ENCODE measurements at regions not wholly inside any gene's neighbourhood (a gene's known extent, or its start where the extent isn't known, plus 50 kb on each side); places are given as distances from the start of the nearest gene placed in this dataset.

DNA sequence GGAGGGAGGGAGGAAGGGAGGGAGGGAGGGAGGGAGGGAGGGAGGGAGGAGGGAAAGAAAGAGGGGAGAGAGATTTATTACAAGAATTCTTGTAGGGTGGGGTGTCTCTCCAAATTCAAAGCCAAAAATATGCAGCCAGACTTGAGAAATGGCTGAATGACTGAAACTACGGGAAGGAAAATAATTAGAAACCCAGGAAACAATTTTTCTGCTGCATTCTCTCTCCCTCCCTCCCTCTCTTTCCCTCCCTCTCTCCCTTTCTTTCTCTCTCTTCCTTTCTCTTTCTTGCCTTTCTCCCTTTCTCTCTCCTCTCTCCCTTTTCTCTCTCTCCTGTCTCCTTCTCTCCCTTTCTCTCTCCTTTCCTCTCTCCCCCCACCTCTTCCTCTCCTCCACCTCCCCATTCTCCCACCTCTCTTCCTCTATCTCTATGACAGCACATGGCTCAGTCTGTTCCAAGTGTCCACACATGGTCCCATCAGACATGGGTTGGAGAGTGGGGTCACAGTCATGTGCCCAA, 218.7 kb downstream of the C1D start:
- Histone ChIP-seq H4K20me1 (ENCODE audit: control insufficient read depth, extremely low read depth, insufficient read depth, low read length) (no peaks in the 10 kb centered on the region), H3K9me3 (ENCODE audit: control insufficient read depth, low read depth, low read length) (no peaks in the 10 kb centered on the region), H3K4me1 (ENCODE audit: control insufficient read depth, extremely low read depth, insufficient read depth, low read length) (peaks cover 4% of the 10 kb centered on the region), H3K27ac (ENCODE audit: control insufficient read depth, insufficient read depth, low read length) (no peak overlapping the region), H3K79me2 (ENCODE audit: control insufficient read depth, insufficient read depth, low read length) (no peaks in the 10 kb centered on the region), H3K4me2 (ENCODE audit: control insufficient read depth, extremely low read depth, insufficient read depth, low read depth, low read length) (no peak overlapping the region), H3K27me3 (ENCODE audit: control insufficient read depth, extremely low read depth, insufficient read depth, low read length) (no peaks in the 10 kb centered on the region), H2AFZ (ENCODE audit: control insufficient read depth, low read length) (no peak overlapping the region), H3K36me3 (ENCODE audit: control insufficient read depth in 2 of 2, extremely low read depth in 1 of 2, insufficient read depth in 2 of 2, low read length in 2 of 2) (no peaks in the 10 kb centered on the region), H3K9ac (ENCODE audit: control insufficient read depth, extremely low read depth, insufficient read depth, low read length) (no peak overlapping the region), H3K9me1 (ENCODE audit: control insufficient read depth, extremely low read depth, insufficient read depth, low read length) (no peaks in the 10 kb centered on the region), H3K4me3 (ENCODE audit: control insufficient read depth in 2 of 3, extremely low read depth in 1 of 3, insufficient read depth in 2 of 3, low read depth in 1 of 3, low read length in 3 of 3) (no peak overlapping the region)
- TF ChIP-seq, protein P1, sequence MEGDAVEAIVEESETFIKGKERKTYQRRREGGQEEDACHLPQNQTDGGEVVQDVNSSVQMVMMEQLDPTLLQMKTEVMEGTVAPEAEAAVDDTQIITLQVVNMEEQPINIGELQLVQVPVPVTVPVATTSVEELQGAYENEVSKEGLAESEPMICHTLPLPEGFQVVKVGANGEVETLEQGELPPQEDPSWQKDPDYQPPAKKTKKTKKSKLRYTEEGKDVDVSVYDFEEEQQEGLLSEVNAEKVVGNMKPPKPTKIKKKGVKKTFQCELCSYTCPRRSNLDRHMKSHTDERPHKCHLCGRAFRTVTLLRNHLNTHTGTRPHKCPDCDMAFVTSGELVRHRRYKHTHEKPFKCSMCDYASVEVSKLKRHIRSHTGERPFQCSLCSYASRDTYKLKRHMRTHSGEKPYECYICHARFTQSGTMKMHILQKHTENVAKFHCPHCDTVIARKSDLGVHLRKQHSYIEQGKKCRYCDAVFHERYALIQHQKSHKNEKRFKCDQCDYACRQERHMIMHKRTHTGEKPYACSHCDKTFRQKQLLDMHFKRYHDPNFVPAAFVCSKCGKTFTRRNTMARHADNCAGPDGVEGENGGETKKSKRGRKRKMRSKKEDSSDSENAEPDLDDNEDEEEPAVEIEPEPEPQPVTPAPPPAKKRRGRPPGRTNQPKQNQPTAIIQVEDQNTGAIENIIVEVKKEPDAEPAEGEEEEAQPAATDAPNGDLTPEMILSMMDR (optimal IDR thresholded peaks at IDR 0.05 in 1 of 3, IDR thresholded peaks at IDR 0.05 in 1 of 3, conservative IDR thresholded peaks at IDR 0.05 in 1 of 3; ENCODE audit: extremely low read depth in 1 of 3, insufficient read depth in 2 of 3, low read length in 3 of 3) = no peak
- TF ChIP-seq EZH2 (IDR thresholded peaks at IDR 0.05; ENCODE audit: low read length) = no peak
- FAIRE-seq (no peak), DNase-seq (ENCODE audit: low read depth, low spot score) (no peak)
- dilution Hi-C loops (cut with MboI; ENCODE audit: extremely low pct_ligation_motif_present, low sequenced_read_pairs) = no loop called here

DNA sequence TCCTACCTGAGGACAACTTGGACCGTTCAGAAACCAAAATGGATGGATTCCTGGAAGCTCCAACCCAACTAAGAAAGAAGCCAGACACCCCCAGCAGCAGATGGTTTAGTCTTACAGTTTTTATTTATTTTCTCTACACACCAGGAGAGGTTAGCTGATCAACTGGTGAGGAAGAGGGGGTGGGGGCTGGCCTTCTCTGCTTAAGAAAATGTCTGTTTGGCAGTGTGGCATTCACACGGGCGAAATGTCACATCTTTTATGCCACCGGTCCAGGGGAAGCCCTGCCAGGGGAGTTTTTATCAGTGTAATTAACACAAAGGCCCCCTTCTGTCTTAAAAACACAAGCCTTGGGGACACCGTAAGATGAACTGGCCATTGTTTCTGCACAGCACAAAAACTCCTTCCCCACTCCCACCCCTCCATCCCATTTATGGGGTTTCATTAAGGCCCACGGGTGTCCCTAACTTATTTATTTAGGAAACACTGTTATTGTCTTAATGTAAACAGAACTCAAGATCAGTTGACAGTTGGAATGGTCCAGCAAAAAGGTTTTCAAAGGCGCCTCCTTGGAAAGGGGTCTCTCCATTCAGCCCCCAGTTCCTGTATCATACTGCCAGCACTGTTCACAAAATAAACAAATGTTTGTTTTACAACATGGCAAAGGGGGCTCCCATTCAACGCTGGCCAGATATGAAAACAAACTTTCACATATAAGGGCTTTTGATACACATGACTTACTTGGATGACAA, 217.0 kb downstream of the C1D start:
- Histone ChIP-seq H3K9ac (ENCODE audit: control insufficient read depth, extremely low read depth, insufficient read depth, low read length) (no peak overlapping the region), H3K4me2 (ENCODE audit: control insufficient read depth, extremely low read depth, insufficient read depth, low read depth, low read length) (peak overlapping the region; percentile 65), H3K79me2 (ENCODE audit: control insufficient read depth, insufficient read depth, low read length) (no peaks in the 10 kb centered on the region), H2AFZ (ENCODE audit: control insufficient read depth, low read length) (peak overlapping the region; percentile 27), H4K20me1 (ENCODE audit: control insufficient read depth, extremely low read depth, insufficient read depth, low read length) (no peaks in the 10 kb centered on the region), H3K27ac (ENCODE audit: control insufficient read depth, insufficient read depth, low read length) (no peak overlapping the region), H3K27me3 (ENCODE audit: control insufficient read depth, extremely low read depth, insufficient read depth, low read length) (no peaks in the 10 kb centered on the region), H3K36me3 (ENCODE audit: control insufficient read depth in 2 of 2, extremely low read depth in 1 of 2, insufficient read depth in 2 of 2, low read length in 2 of 2) (no peaks in the 10 kb centered on the region), H3K9me3 (ENCODE audit: control insufficient read depth, low read depth, low read length) (no peaks in the 10 kb centered on the region), H3K9me1 (ENCODE audit: control insufficient read depth, extremely low read depth, insufficient read depth, low read length) (no peaks in the 10 kb centered on the region), H3K4me3 (ENCODE audit: control insufficient read depth in 2 of 3, extremely low read depth in 1 of 3, insufficient read depth in 2 of 3, low read depth in 1 of 3, low read length in 3 of 3) (peak overlapping the region in 2 of 3 experiments; percentile 8 to 9), H3K4me1 (ENCODE audit: control insufficient read depth, extremely low read depth, insufficient read depth, low read length) (peaks cover 4% of the 10 kb centered on the region)
- FAIRE-seq (no peak), DNase-seq (ENCODE audit: low read depth, low spot score) (no peak)
- no peak for TF ChIP-seq EZH2 (IDR thresholded peaks at IDR 0.05; ENCODE audit: low read length)
- TF ChIP-seq, protein P1 (optimal IDR thresholded peaks at IDR 0.05 in 1 of 3, IDR thresholded peaks at IDR 0.05 in 1 of 3, conservative IDR thresholded peaks at IDR 0.05 in 1 of 3; ENCODE audit: extremely low read depth in 1 of 3, insufficient read depth in 2 of 3, low read length in 3 of 3) = no peak
- dilution Hi-C loops (cut with MboI; ENCODE audit: extremely low pct_ligation_motif_present, low sequenced_read_pairs) = no loop called here
